Trophoblast cell (in vitro differentiated cells and primary cell): ENCODE measurements at regions not wholly inside any gene's neighbourhood (a gene's known extent, or its start where the extent isn't known, plus 50 kb on each side); places are given as distances from the start of the nearest gene placed in this dataset.

ENCODE experiments used
- DNase-seq, 2 donors: peaks; one replicate each; pipeline ENCODE4 v3.0.0-alpha.2; 2016
- H2AFZ ChIP-seq: 2 replicates; pipeline ENCODE4 v1.6.1; 2013; ENCODE audit warnings: low read length, moderate library complexity, mild to moderate bottlenecking; ENCODE audit not compliant: insufficient read depth, poor library complexity
- H2AK5ac ChIP-seq: 2 replicates; pipeline ENCODE4 v1.6.1; 2013; ENCODE audit warnings: mild to moderate bottlenecking, low read length
- H2BK120ac ChIP-seq: 2 replicates; pipeline ENCODE4 v1.6.1; 2013; ENCODE audit warnings: low read length, mild to moderate bottlenecking, moderate library complexity; ENCODE audit not compliant: insufficient read depth, poor library complexity
- H2BK12ac ChIP-seq: 2 replicates; pipeline ENCODE4 v1.6.1; 2013; ENCODE audit warnings: mild to moderate bottlenecking, low read length, moderate library complexity
- H2BK5ac ChIP-seq: 2 replicates; pipeline ENCODE4 v1.6.1; 2013; ENCODE audit warnings: low read length, low read depth, moderate library complexity, mild to moderate bottlenecking; ENCODE audit not compliant: poor library complexity
- H3K14ac ChIP-seq: 2 replicates; pipeline ENCODE4 v1.6.1; 2013; ENCODE audit warnings: mild to moderate bottlenecking, low read length
- H3K18ac ChIP-seq: 2 replicates; pipeline ENCODE4 v1.6.1; 2013; ENCODE audit warnings: mild to moderate bottlenecking, low read length
- H3K23ac ChIP-seq: 2 replicates; pipeline ENCODE4 v1.6.1; 2013; ENCODE audit warnings: low read length
- H3K27ac ChIP-seq: 2 replicates; pipeline ENCODE4 v1.5.1; 2013; ENCODE audit warnings: low read depth, mild to moderate bottlenecking, inconsistent platforms, low read length, moderate library complexity
- H3K27me3 ChIP-seq: 2 replicates; pipeline ENCODE4 v1.6.1; 2013; ENCODE audit warnings: inconsistent platforms, mild to moderate bottlenecking, low read length, moderate library complexity; ENCODE audit not compliant: insufficient read depth
- H3K36me3 ChIP-seq, 2 experiments: 1 replicate in 1 of 2; 2 replicates in 1 of 2; pipeline ENCODE4 v1.6.1; 2013; ENCODE audit warnings: low read length in 2 of 2, mild to moderate bottlenecking in 2 of 2, moderate library complexity in 1 of 2; ENCODE audit not compliant: insufficient read depth in 2 of 2, control insufficient read depth in 1 of 2
- H3K4ac ChIP-seq: 2 replicates; pipeline ENCODE4 v1.6.1; 2013; ENCODE audit warnings: low read depth, mild to moderate bottlenecking, low read length, moderate library complexity
- H3K4me1 ChIP-seq, 2 experiments: 1 replicate in 1 of 2; 2 replicates in 1 of 2; pipeline ENCODE4 v1.6.1; 2013; ENCODE audit warnings: low read length in 2 of 2, mild to moderate bottlenecking in 2 of 2, moderate library complexity in 1 of 2; ENCODE audit not compliant: insufficient read depth in 2 of 2, control insufficient read depth in 1 of 2
- H3K4me2 ChIP-seq: 2 replicates; pipeline ENCODE4 v1.6.1; 2013; ENCODE audit warnings: inconsistent platforms, mild to moderate bottlenecking, low read length, moderate library complexity
- H3K4me3 ChIP-seq: 2 replicates; pipeline ENCODE4 v1.5.1; 2013; ENCODE audit warnings: mild to moderate bottlenecking, low read depth, low read length, inconsistent platforms
- H3K79me1 ChIP-seq: one replicate; pipeline ENCODE4 v1.6.1; 2013; ENCODE audit warnings: low read length
- H3K79me2 ChIP-seq: 2 replicates; pipeline ENCODE4 v1.6.1; 2013; ENCODE audit warnings: low read length, mild to moderate bottlenecking; ENCODE audit not compliant: control insufficient read depth, insufficient read depth, poor library complexity
- H3K9ac ChIP-seq: 2 replicates; pipeline ENCODE4 v1.6.1; 2013; ENCODE audit warnings: mild to moderate bottlenecking, low read length
- H3K9me3 ChIP-seq: 2 replicates; pipeline ENCODE4 v1.6.1; 2013; ENCODE audit warnings: low read depth, mild to moderate bottlenecking, control low read depth, inconsistent platforms, low read length; ENCODE audit not compliant: insufficient read depth
- H4K12ac ChIP-seq: 2 replicates; pipeline ENCODE4 v1.6.1; 2013; ENCODE audit warnings: low read depth, mild to moderate bottlenecking, low read length, moderate library complexity
- H4K8ac ChIP-seq: 2 replicates; pipeline ENCODE4 v1.6.1; 2013; ENCODE audit warnings: low read depth, mild to moderate bottlenecking, low read length, moderate library complexity
- H4K91ac ChIP-seq: one replicate; pipeline ENCODE4 v1.6.1; 2013; ENCODE audit warnings: low read depth, mild to moderate bottlenecking, low read length, moderate library complexity
- WGBS: extraction: QIAGEN DNeasy Blood & Tissue Kit; methylation state at CpG from one replicate; pipeline ENCODE4 v1.1.7; 2013; ENCODE audit warnings: missing lambda C conversion rate; ENCODE audit not compliant: insufficient read length, insufficient coverage; ENCODE audit errors: extremely low coverage; 5-methylcytosine and 5-hydroxymethylcytosine counted together

GRCh38 chr10:109706026-109706560 lies 217.2 kb downstream of the XPNPEP1 start:
- Histone ChIP-seq H4K91ac (no peak overlapping the region), H2BK12ac (no peak overlapping the region), H3K36me3 (no peaks in the 10 kb centered on the region), H3K4ac (no peak overlapping the region), H3K9ac (no peak overlapping the region), H2AK5ac (no peak overlapping the region), H2BK5ac (no peak overlapping the region), H3K79me2 (no peaks in the 10 kb centered on the region), H4K12ac (no peak overlapping the region), H2AFZ (no peak overlapping the region), H3K9me3 (no peaks in the 10 kb centered on the region), H3K27me3 (no peaks in the 10 kb centered on the region), H2BK120ac (no peak overlapping the region), H3K4me1 (no peaks in the 10 kb centered on the region), H3K14ac (no peak overlapping the region), H3K4me2 (no peak overlapping the region), H3K27ac (no peak overlapping the region), H3K79me1 (no peaks in the 10 kb centered on the region), H4K8ac (no peak overlapping the region), H3K23ac (no peak overlapping the region), H3K18ac (no peak overlapping the region), H3K4me3 (no peak overlapping the region)
- DNase-seq = no peak
- WGBS = no CpG with 5 or more reads among the region's 1 CpG

DNA sequence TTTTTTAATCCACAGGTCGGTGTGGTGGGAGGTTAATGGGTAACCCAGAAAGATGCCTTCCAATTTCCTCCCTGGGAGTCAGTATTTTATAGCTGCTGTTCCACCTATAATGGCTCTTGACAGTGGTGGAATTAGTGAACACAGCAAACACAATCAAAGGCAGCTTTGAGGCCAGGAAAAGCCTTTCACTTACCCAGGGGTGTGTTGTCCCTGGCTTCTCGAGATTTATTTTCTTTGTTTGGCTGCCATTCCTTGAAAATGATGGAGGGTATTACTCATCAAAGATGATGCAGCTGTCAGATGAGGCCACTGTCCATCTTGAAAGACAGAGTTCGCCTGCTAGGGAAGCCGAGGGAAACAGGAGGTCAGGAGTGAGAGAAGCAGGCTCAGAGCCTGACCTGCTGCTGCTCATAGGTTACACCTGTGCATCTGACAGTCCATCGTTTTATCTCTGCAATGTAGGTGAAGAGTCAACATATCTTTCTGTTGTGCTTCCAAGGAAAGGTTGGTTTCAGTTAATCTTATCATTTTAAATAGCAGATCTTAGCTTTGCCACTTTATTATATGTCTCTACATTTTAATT lies 221.6 kb downstream of the XPNPEP1 start:
- no peaks in the 10 kb centered on the region for H3K4me1 ChIP-seq
- H2AFZ ChIP-seq = no peak overlapping the region
- H3K36me3 ChIP-seq = no peaks in the 10 kb centered on the region
- H4K8ac ChIP-seq = no peak overlapping the region
- no peak overlapping the region for H2BK120ac ChIP-seq
- H3K79me2 ChIP-seq = no peaks in the 10 kb centered on the region
- H3K9me3 ChIP-seq = peaks cover 3% of the 10 kb centered on the region
- no peak overlapping the region for H4K91ac ChIP-seq
- H3K27me3 ChIP-seq = no peaks in the 10 kb centered on the region
- no peak overlapping the region for H3K14ac ChIP-seq
- H2BK12ac ChIP-seq = no peak overlapping the region
- H3K4ac ChIP-seq = no peak overlapping the region
- no peak overlapping the region for H4K12ac ChIP-seq
- H3K79me1 ChIP-seq = no peaks in the 10 kb centered on the region
- H3K18ac ChIP-seq = no peak overlapping the region
- no peak for DNase-seq
- no CpG with 5 or more reads among the region's 5 CpGs for WGBS
- H3K9ac ChIP-seq = no peak overlapping the region
- H3K23ac ChIP-seq = no peak overlapping the region
- H2BK5ac ChIP-seq = no peak overlapping the region
- no peak overlapping the region for H3K4me3 ChIP-seq
- no peak overlapping the region for H2AK5ac ChIP-seq
- no peak overlapping the region for H3K27ac ChIP-seq
- H3K4me2 ChIP-seq = no peak overlapping the region

DNA sequence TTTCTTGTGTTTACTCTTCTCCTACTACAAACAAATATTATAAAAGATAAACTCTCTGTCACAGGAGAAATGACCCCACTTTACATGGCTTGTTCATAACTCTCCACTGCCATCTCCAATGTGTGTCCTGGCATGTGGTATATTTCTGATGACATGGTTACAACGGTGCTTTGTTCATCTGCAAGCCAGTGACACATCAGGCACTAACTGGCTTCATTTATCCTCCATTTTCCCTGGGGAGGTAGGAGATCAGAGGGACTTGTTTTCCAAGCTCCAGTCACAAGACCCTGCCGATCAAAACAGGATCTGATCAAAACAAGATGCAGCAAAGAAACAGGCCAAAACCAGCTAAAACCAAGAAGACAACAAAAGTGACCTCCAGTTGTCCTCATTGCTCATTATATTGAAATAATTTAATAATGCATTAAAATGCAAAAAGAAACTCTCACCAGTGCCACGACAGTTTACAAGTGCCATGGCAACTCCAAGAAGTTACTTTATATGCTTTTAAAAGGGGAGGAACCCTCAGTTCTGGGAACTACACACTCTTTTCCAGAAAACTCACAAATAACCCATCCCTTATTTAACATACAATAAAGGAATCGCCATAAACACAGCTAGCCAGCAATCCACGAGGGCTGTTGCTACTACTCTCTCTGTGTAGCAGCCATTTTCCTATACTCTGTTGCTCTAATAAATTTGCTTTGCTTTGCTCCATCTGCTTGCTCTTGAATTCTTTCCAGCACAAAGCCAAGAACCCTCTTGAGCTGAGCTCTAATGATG lies 224.2 kb downstream of the XPNPEP1 start:
- H3K27ac ChIP-seq = no peak overlapping the region
- H3K14ac ChIP-seq = no peak overlapping the region
- H2AFZ ChIP-seq = no peak overlapping the region
- no peak overlapping the region for H3K23ac ChIP-seq
- H4K91ac ChIP-seq = no peak overlapping the region
- H3K4ac ChIP-seq = no peak overlapping the region
- no peaks in the 10 kb centered on the region for H3K4me1 ChIP-seq
- H3K4me2 ChIP-seq = no peak overlapping the region
- no peak for DNase-seq
- no peaks in the 10 kb centered on the region for H3K27me3 ChIP-seq
- H3K79me2 ChIP-seq = no peaks in the 10 kb centered on the region
- no peak overlapping the region for H3K9ac ChIP-seq
- no peak overlapping the region for H4K12ac ChIP-seq
- H3K79me1 ChIP-seq = no peaks in the 10 kb centered on the region
- no peak overlapping the region for H2AK5ac ChIP-seq
- no peak overlapping the region for H3K4me3 ChIP-seq
- no peak overlapping the region for H3K18ac ChIP-seq
- no peaks in the 10 kb centered on the region for H3K36me3 ChIP-seq
- H2BK120ac ChIP-seq = no peak overlapping the region
- H4K8ac ChIP-seq = no peak overlapping the region
- H2BK5ac ChIP-seq = no peak overlapping the region
- peaks cover 3% of the 10 kb centered on the region for H3K9me3 ChIP-seq
- H2BK12ac ChIP-seq = no peak overlapping the region
- no CpG with 5 or more reads among the region's 5 CpGs for WGBS

DNA sequence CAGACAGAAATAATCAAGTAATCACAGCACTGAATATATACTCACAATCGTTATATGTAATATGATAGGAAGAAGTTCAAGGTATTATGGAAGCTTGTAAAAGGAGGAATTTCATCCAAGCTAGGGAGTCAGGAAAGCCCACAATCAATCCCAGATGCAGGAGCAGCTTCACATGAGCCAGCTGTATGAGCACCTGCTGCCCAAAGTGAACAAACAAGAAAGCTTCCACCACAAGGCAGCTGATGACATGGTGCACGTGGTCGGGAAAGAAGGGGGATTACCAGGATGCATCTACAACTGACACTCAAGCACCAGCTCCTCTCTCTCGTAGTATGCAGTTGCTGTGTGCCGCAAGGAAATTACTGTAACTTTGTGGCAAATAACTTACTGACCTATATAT lies 225.2 kb downstream of the XPNPEP1 start:
- H4K91ac ChIP-seq = no peak overlapping the region
- no peak overlapping the region for H3K4me2 ChIP-seq
- no CpG with 5 or more reads among the region's 5 CpGs for WGBS
- no peak overlapping the region for H4K8ac ChIP-seq
- H3K79me1 ChIP-seq = no peaks in the 10 kb centered on the region
- no peak overlapping the region for H2AFZ ChIP-seq
- no peak overlapping the region for H3K27ac ChIP-seq
- no peak overlapping the region for H3K4me3 ChIP-seq
- H3K4ac ChIP-seq = no peak overlapping the region
- no peaks in the 10 kb centered on the region for H3K27me3 ChIP-seq
- no peak overlapping the region for H2BK12ac ChIP-seq
- H2BK5ac ChIP-seq = no peak overlapping the region
- no peak overlapping the region for H2BK120ac ChIP-seq
- H3K14ac ChIP-seq = no peak overlapping the region
- H2AK5ac ChIP-seq = no peak overlapping the region
- no peaks in the 10 kb centered on the region for H3K79me2 ChIP-seq
- H4K12ac ChIP-seq = no peak overlapping the region
- no peak overlapping the region for H3K23ac ChIP-seq
- no peak overlapping the region for H3K9ac ChIP-seq
- H3K18ac ChIP-seq = no peak overlapping the region
- peaks cover 3% of the 10 kb centered on the region for H3K9me3 ChIP-seq
- H3K4me1 ChIP-seq = no peaks in the 10 kb centered on the region
- DNase-seq = no peak
- no peaks in the 10 kb centered on the region for H3K36me3 ChIP-seq
